HL-60 (cell line): ENCODE measurements at regions not wholly inside any gene's neighbourhood (a gene's known extent, or its start where the extent isn't known, plus 50 kb on each side); places are given as distances from the start of the nearest gene placed in this dataset.

ENCODE experiments used
- POLR2AphosphoS5 ChIP-seq: IDR thresholded peaks from 2 replicates; pipeline ENCODE4 v1.6.1; 2012; ENCODE audit warnings: low read depth
- TF ChIP-seq, protein P1 (sequence below): IDR thresholded peaks from one replicate; pipeline ENCODE4 v1.5.1; 2011; ENCODE audit warnings: low read length, control low read depth, inconsistent platforms; ENCODE audit not compliant: insufficient read depth

DNA sequence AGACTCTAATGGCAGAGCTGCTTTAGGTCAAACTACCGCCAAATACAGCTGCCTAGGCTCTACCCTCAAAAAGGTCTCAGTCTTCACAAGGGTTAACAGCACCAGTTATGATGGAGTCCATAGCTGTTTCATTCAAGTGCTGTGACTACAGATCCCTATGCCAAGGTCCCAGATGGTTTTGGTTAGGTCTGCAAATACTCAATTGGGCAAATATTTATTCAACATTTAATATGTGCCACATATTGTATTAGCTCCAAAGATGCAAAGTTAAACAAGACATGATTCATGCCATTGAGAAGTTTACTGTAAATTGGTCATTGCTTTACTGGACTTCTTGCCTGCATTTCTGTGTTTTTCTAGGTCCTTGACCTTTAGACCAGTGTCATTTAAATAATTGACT is 55.8 kb upstream of the TFAP2D start:
- TF ChIP-seq, protein P1, sequence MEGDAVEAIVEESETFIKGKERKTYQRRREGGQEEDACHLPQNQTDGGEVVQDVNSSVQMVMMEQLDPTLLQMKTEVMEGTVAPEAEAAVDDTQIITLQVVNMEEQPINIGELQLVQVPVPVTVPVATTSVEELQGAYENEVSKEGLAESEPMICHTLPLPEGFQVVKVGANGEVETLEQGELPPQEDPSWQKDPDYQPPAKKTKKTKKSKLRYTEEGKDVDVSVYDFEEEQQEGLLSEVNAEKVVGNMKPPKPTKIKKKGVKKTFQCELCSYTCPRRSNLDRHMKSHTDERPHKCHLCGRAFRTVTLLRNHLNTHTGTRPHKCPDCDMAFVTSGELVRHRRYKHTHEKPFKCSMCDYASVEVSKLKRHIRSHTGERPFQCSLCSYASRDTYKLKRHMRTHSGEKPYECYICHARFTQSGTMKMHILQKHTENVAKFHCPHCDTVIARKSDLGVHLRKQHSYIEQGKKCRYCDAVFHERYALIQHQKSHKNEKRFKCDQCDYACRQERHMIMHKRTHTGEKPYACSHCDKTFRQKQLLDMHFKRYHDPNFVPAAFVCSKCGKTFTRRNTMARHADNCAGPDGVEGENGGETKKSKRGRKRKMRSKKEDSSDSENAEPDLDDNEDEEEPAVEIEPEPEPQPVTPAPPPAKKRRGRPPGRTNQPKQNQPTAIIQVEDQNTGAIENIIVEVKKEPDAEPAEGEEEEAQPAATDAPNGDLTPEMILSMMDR = no peak
- no peak for TF ChIP-seq POLR2AphosphoS5
